NCI-H69 (cell line): ENCODE measurements at regions not wholly inside any gene's neighbourhood (a gene's known extent, or its start where the extent isn't known, plus 50 kb on each side); places are given as distances from the start of the nearest gene placed in this dataset.

Source experiments
- DNase-seq: peaks from one replicate; lab custom pipeline; 2025; lab: John Stamatoyannopoulos, UW

GRCh38 chr2:216286616-216287231, 85.6 kb downstream of the MARCHF4 start:
- DNase-seq = peak; percentile 33

- DNase-seq = peak; percentile 55
These were observed 86.6 kb downstream of the MARCHF4 start for GRCh38 chr2:216285701-216286100.

GRCh38 chr2:216284708-216285107, 87.6 kb downstream of the MARCHF4 start:
- no peak for DNase-seq

- DNase-seq = peak; percentile 30
These were observed 89.0 kb downstream of the MARCHF4 start for GRCh38 chr2:216283038-216283900.

- peak; percentile 9 for DNase-seq
These were observed 90.4 kb downstream of the MARCHF4 start for GRCh38 chr2:216281876-216282275.

- peak; percentile 10 for DNase-seq
These were observed 91.0 kb downstream of the MARCHF4 start for GRCh38 chr2:216281316-216281715.

GRCh38 chr2:216279459-216279858, 92.8 kb downstream of the MARCHF4 start:
- peak; percentile 88 for DNase-seq

- DNase-seq = no peak
These were observed 93.3 kb downstream of the MARCHF4 start for GRCh38 chr2:216279031-216279430.

GRCh38 chr2:216275890-216276289, 96.4 kb downstream of the MARCHF4 start:
- no peak for DNase-seq

GRCh38 chr2:216274194-216274840, 98.0 kb downstream of the MARCHF4 start:
- DNase-seq = no peak

GRCh38 chr2:216261042-216261537, 111.2 kb downstream of the MARCHF4 start:
- DNase-seq = no peak

- no peak for DNase-seq
These were observed 111.7 kb downstream of the MARCHF4 start for GRCh38 chr2:216260629-216261028.

GRCh38 chr2:216259081-216259480, 113.2 kb downstream of the MARCHF4 start:
- DNase-seq = no peak

- no peak for DNase-seq
These were observed 115.2 kb downstream of the MARCHF4 start for GRCh38 chr2:216257089-216257488.
